Forelimb muscle (tissue), 1 donor: ENCODE measurements at regions not wholly inside any gene's neighbourhood (a gene's known extent, or its start where the extent isn't known, plus 50 kb on each side); places are given as distances from the start of the nearest gene placed in this dataset.

Experiments used
- DNase-seq: peaks from one replicate; pipeline ENCODE4 v3.0.0-alpha.2; 2013; ENCODE audit warnings: low read depth

DNA sequence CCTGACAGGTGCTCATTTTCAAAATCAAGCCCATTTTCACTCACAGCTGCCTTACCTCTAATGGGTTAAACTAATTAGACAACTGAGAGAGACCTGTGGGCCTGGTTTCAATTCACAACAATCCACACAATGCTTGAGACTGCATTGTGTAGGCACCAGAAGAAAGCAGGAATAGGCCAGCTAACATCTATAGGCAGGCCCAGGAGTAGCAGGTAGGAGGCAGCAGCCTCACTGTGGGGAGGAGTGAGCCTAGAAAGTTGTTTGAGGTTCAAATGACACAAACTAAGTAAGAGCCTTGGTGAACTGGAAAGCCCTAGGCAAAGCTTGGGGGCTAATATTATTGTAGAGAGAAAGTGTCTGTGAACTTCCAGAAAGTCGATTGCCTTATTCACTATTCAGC, 289.5 kb upstream of the CCDC196 start:
- no peak for DNase-seq

- no peak for DNase-seq
Measured at GRCh38 chr14:66197276-66197675, 288.9 kb upstream of the CCDC196 start.

DNA sequence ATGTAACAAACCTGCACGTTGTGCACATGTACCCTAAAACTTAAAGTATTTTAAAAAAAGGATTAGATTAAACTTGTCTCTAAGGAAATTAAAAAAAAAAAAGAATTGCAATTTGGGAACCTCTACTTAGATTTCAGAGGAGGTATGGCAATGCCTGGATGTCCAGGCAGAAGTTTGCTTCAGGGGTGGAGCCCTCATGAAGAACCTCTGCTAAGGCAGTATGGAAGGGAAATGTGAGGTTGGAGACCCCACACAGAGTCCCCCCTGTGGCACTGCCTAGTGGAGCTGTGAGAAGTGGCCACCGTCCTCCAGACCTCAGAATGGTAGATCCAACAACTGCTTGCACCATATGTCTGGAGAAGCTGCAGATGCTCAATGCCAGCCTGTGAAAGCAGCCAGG, 279.6 kb upstream of the CCDC196 start:
- no peak for DNase-seq

DNA sequence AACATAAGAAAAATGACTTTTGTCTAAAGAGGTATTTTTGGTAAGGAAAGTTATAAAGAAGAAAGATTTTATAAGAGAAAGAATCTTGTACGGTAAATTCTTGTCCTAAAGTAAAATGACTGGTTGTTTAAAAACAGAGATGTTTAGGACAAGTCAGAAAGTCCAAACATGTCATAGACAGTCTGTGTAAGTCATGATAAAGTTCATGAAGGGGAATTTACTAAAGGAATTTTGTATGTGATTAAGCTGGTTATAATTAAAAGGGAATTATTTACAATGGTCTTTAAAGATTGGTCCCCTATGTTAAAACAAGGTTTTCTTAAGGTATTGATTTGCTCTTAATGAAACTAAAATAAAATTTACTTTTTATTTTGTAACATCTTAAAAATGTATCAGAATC, 269.4 kb upstream of the CCDC196 start:
- DNase-seq: no peak

GRCh38 chr14:66219886-66220285, 266.3 kb upstream of the CCDC196 start:
- DNase-seq: no peak

DNA sequence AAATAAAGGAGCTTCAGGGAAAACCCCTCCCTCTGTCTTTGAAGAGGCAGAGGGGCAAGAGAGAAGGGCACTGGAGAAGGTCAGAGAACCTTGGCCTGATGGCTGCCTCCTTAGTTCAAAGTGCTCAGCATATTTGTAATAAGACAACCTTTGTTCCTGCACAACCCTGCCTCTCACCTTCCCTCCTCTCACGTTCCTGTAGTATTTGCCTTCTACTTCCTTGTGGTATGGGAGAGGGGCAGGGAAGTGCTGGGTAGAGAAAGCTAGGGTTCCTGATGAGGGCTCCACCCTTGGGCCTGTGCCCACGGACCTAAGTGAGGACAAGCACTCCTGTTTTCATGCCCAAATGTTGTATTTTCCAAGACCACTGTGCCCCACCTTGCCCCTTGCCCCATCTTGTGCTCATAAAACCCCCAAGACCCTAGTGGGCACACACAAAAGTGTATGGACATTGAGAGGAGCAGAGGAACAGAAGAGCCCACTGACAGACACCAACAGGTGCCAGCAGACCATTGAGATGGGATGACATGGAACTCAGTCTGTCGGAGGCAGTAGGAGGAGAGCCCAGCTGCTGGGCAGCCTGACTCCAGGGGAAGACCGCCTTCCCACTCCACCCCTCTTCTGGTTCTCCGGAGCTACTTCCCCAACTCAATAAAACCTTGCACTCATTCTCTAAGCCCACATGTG, 261.5 kb upstream of the CCDC196 start:
- no peak for DNase-seq

- DNase-seq: no peak
Measured at GRCh38 chr14:66225337-66225736, 260.8 kb upstream of the CCDC196 start.

- DNase-seq: no peak
Measured at GRCh38 chr14:66228267-66228970, 257.8 kb upstream of the CCDC196 start.

DNA sequence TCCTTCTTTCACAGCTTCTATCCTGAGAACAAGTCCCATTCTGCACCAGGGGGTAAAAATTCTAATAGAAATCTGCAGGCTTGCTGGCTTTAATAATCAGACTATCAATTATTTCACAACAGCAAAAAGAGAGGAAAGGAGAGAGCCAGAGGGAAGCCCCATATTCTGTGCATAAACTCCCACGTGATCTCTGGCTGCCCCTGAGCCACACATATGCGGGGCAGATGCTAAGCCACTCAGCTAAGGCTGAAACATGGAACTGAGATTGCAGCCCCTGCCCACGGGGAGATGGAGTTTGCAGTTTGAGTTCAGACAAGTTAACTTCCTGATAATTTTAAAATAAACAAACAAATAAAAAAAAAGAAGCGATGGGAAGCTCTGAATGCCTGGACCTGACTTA, 254.4 kb upstream of the CCDC196 start:
- no peak for DNase-seq

GRCh38 chr14:66233591-66233990, 252.6 kb upstream of the CCDC196 start:
- DNase-seq: no peak

DNA sequence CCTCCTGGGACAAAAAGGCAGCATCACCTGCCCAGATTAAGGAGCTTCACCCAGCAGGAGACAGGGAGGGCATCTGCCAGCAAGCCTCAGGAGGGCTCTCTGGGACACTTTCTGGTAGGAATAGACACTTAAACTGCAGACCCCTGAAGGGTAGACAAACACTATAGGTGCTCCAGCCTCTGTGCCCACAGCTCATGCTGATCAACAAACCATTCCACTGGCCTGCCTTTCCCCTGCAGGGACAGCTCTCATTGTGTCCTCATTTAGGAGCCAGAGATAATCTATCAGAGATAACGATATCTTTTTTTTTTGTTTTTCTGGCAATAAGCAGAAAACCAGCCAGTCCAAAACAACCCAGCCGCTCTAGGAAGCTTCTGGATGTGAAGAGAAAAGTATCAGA, 251.8 kb upstream of the CCDC196 start:
- DNase-seq: no peak

- no peak for DNase-seq
Measured at GRCh38 chr14:66237741-66238140, 248.4 kb upstream of the CCDC196 start.

GRCh38 chr14:66238969-66239368, 247.2 kb upstream of the CCDC196 start:
- DNase-seq: no peak

DNA sequence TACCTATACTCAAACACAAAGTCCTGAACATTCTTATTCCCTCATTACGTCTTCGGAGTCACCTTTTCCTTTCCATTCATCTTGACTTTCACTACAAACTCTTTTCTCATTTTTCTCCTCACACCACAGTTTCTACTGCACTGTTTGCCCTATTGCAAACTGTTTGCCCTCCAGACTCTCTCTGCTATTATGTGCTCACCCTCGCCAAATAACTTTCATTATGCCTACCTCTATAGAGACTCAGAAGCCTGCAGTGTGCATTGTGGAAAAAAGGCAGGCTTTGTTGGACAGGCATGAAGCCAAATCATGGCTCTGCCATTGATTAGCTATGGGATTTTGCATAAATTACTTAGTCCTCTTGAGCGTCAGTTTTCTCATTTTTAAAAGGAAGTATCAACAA, 246.6 kb upstream of the CCDC196 start:
- no peak for DNase-seq

GRCh38 chr14:66240105-66240504, 246.1 kb upstream of the CCDC196 start:
- no peak for DNase-seq

- no peak for DNase-seq
Measured at GRCh38 chr14:66242001-66242400, 244.2 kb upstream of the CCDC196 start.

GRCh38 chr14:66244834-66245233, 241.3 kb upstream of the CCDC196 start:
- DNase-seq: no peak

GRCh38 chr14:66247662-66248193, 238.4 kb upstream of the CCDC196 start:
- DNase-seq: no peak

DNA sequence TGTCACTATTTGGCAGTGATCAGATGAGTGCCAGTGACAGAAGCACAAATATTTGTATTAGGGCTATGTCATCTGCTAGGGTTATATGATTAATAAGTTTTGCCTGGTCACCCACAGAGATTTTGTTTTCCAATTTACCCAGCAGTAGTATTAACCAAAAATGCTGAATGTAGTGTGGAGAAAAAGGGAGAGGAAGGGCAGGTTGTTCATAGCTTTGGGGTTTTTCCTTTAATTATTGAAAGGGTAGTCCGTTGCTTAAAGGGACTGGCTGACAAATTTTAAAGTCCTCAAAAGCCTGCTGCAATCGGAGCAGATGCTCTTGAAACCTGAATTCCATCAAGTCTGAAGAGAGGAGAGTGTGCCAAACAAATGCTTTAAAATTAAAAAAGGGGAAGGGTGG, 237.9 kb upstream of the CCDC196 start:
- DNase-seq: no peak

- no peak for DNase-seq
Measured at GRCh38 chr14:66249544-66249943, 236.6 kb upstream of the CCDC196 start.

GRCh38 chr14:66254038-66254437, 232.1 kb upstream of the CCDC196 start:
- DNase-seq: no peak

DNA sequence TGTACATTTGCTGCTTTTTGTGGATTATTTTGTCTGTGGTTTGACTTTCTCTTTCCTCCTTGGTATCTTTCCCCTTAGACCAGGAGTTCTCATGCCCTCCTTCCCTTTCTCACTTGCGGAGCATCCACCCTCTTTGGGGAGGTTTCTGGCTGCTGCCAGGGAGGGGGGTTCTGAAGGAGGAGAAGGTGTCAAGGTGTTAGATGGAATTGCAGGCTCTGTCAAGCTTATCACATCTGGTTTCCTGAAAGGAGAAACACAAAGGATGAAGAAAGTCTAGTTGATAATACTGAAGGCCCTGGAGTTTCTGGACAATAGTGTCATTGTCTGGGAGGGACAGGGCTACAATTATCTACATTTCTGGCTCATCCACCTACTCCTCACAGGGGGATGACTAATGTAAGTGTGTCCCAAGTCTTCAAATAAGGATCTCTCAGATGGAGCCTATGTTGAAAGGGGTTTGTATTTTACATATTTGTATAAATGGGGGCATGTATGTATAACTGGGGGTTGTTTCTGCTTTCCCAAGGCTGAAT, 217.3 kb upstream of the CCDC196 start:
- no peak for DNase-seq

DNA sequence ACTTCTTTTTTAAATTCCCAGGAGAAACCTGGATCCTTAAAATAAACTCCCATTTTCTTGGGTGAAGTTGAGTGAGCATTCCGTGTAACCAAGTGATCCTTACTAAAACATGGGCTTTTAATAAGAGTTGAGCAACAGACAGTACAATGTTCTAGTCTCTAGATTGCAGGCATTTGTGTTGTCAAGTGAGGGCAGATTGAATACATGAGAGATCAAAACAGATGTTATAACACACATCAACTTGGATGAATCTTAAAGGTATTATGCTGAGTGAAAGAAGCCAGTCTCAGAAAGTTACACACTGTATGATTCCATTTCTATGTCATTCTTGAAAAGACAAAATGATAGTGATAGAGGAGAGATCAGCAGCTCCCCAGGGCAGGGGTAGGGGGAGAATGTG, 213.9 kb upstream of the CCDC196 start:
- DNase-seq: no peak
